Sigmoid colon (tissue), 6 donors: ENCODE measurements at regions not wholly inside any gene's neighbourhood (a gene's known extent, or its start where the extent isn't known, plus 50 kb on each side); places are given as distances from the start of the nearest gene placed in this dataset.

Experiments
- DNase-seq: peaks from one replicate; pipeline ENCODE4 v3.0.0-alpha.2; 2019
- H3K27ac ChIP-seq, 4 donors: fragments of 200-600 bp; sonication (generic); one replicate each; pipeline ENCODE4 v1.5.1; 2016 to 2019; ENCODE audit warnings: mild to moderate bottlenecking in 1 of 4
- H3K27me3 ChIP-seq, 3 donors: fragments of 200-600 bp; sonication (generic); one replicate each; pipeline ENCODE4 v1.5.1; 2019; ENCODE audit warnings: mild to moderate bottlenecking in 1 of 3
- H3K36me3 ChIP-seq, 4 donors: fragments of 200-600 bp; sonication (generic); one replicate each; pipeline ENCODE4 v1.5.1; 2016 to 2019
- H3K4me1 ChIP-seq, 4 donors: fragments of 200-600 bp; sonication (generic); one replicate each; pipeline ENCODE4 v1.5.1; 2017 to 2019
- H3K4me3 ChIP-seq, 4 donors: fragments of 200-600 bp; sonication (generic); one replicate each; pipeline ENCODE4 v1.5.1; 2017 to 2019; ENCODE audit warnings: mild to moderate bottlenecking in 2 of 4, moderate library complexity in 1 of 4
- H3K9me3 ChIP-seq, 4 donors: fragments of 200-600 bp in 3 of 4; sonication (generic) in 3 of 4; one replicate each; pipeline versions ENCODE4 v1.5.1 to v1.6.1; 2013 to 2019
- EP300 ChIP-seq, 4 donors: sonication (generic); formaldehyde crosslinking; IDR thresholded peaks; one replicate each; pipeline ENCODE4 v1.6.1; 2017; ENCODE audit warnings: antibody characterized with exemption in 4 of 4
- POLR2A ChIP-seq, 2 donors: fragments of 450-650 bp; IDR thresholded peaks; one replicate each; pipeline ENCODE4 v1.6.1; 2016; ENCODE audit warnings: antibody characterized with exemption in 2 of 2, mild to moderate bottlenecking in 2 of 2, moderate library complexity in 2 of 2
- POLR2AphosphoS5 ChIP-seq, 4 donors: sonication (generic); formaldehyde crosslinking; IDR thresholded peaks; one replicate each; pipeline ENCODE4 v1.6.1; 2017; ENCODE audit warnings: antibody characterized with exemption in 4 of 4
- WGBS, 2 donors: extraction: QIAGEN DNeasy Blood & Tissue Kit; methylation state at CpG; one replicate each; pipeline ENCODE4 v1.1.7; 2013; 5-methylcytosine and 5-hydroxymethylcytosine counted together
- intact Hi-C: fragments of 100-400 bp; cut with DNase I; formaldehyde crosslinking; loops from one replicate; pipeline ENCODE4 v1.15.1; 2023
- TF ChIP-seq, protein P1 (sequence below), 4 experiments: fragments of 450-650 bp in 3 of 4; fragments of 200-600 bp in 1 of 4; IDR thresholded peaks; one replicate each; pipeline ENCODE4 v1.5.1; 2016 to 2019; ENCODE audit warnings: antibody characterized with exemption in 4 of 4, mild to moderate bottlenecking in 3 of 4, moderate library complexity in 2 of 4
- donor health status: healthy with polysubstance abuse.
- donor health status: healthy.

DNA sequence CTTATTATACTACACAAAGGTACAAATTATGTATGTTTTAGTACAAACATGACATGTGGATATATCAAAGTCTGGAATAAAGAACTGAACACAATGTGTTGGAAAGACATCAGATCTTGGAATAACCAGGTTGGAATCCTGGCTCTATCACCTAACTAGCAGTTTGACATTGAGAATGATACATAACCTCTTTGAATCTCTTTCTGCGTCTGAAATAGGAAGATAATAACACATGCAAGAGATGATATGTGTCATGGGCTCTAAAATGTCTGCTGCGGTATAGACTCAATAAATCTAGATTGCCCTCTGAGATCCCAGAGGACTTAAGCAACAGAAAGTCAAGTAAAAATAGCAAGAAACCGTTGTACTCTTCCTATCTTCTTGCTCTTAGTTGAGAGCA is 66.8 kb upstream of the CCN2 start:
- H3K27ac ChIP-seq: no peak overlapping the region
- DNase-seq: no peak
- no peaks in the 10 kb centered on the region for H3K9me3 ChIP-seq
- 73 to 90% methylated on average over 3 of the region's 3 CpGs for WGBS, 2 donors
- H3K4me3 ChIP-seq: no peak overlapping the region
- intact Hi-C loops: no loop called here
- TF ChIP-seq POLR2AphosphoS5 (IDR thresholded peaks at IDR 0.05) (no peak), EP300 (IDR thresholded peaks at IDR 0.05) (no peak), POLR2A (IDR thresholded peaks at IDR 0.05) (no peak)
- TF ChIP-seq, protein P1, sequence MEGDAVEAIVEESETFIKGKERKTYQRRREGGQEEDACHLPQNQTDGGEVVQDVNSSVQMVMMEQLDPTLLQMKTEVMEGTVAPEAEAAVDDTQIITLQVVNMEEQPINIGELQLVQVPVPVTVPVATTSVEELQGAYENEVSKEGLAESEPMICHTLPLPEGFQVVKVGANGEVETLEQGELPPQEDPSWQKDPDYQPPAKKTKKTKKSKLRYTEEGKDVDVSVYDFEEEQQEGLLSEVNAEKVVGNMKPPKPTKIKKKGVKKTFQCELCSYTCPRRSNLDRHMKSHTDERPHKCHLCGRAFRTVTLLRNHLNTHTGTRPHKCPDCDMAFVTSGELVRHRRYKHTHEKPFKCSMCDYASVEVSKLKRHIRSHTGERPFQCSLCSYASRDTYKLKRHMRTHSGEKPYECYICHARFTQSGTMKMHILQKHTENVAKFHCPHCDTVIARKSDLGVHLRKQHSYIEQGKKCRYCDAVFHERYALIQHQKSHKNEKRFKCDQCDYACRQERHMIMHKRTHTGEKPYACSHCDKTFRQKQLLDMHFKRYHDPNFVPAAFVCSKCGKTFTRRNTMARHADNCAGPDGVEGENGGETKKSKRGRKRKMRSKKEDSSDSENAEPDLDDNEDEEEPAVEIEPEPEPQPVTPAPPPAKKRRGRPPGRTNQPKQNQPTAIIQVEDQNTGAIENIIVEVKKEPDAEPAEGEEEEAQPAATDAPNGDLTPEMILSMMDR (IDR thresholded peaks at IDR 0.05): no peak
- no peaks in the 10 kb centered on the region for H3K36me3 ChIP-seq
- peaks cover 0 to 38% (median 27%) of the 10 kb centered on the region in 4 donors for H3K4me1 ChIP-seq
- H3K27me3 ChIP-seq: no peaks in the 10 kb centered on the region

DNA sequence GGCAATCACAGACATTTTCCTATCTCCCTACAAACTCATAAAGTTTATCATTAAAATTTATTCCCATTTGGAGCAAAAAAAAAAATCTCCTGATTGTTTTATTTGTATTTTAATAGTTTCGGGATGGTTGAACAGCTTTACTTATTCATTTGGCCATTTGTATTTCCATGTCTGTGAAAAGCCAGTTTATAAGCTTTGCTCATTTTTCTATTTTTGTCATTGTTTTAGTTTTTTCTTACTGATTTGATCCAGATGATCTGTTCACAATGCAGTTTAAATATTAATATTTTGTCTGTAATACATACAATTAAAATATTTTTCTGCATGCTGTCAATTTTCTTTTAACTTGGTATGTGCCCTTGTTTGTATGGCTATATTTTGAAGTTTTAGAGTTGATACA is 65.2 kb upstream of the CCN2 start:
- 93 to 95% methylated on average over 1 of the region's 1 CpG for WGBS, 2 donors
- no peak for DNase-seq
- Histone ChIP-seq H3K27ac (no peak overlapping the region), H3K36me3 (no peaks in the 10 kb centered on the region), H3K27me3 (no peaks in the 10 kb centered on the region), H3K9me3 (no peaks in the 10 kb centered on the region), H3K4me3 (no peak overlapping the region), H3K4me1 (peaks cover 0 to 41% (median 19%) of the 10 kb centered on the region in 4 donors)
- TF ChIP-seq POLR2A (IDR thresholded peaks at IDR 0.05) (no peak), POLR2AphosphoS5 (IDR thresholded peaks at IDR 0.05) (no peak), EP300 (IDR thresholded peaks at IDR 0.05) (no peak)
- TF ChIP-seq, protein P1 (IDR thresholded peaks at IDR 0.05): no peak
- intact Hi-C loops: no loop called here

DNA sequence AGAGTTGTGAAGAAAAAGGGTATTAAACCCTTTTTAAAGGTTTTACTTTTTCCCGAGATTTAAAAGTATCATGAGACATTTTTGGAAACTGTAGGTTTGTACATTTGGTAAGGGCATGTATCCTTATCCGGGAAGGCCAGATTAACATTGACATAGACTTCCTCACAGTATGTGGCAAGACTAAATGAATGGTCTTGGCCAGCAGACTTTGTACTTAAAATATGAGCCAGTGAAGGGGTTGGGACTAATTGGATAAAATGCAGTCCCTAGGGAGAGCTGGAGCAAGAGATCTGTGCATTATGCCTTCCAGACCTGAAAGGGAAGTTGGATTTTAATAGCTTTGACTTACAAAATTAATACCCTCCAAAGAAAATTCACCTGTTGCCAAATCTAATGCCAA is 60.4 kb upstream of the CCN2 start:
- Histone ChIP-seq H3K4me3 (no peak overlapping the region), H3K27me3 (no peaks in the 10 kb centered on the region), H3K4me1 (peaks cover 0 to 28% (median 12%) of the 10 kb centered on the region in 4 donors), H3K9me3 (no peaks in the 10 kb centered on the region), H3K36me3 (no peaks in the 10 kb centered on the region), H3K27ac (peak overlapping the region in 3 of 4 donors; percentile 57 to 74 (median 61))
- intact Hi-C loops: loop anchor here (5.0 kb wide), 1 partner anchor 121 kb away; no protein-coding TSS in a partner anchor
- TF ChIP-seq POLR2AphosphoS5 (IDR thresholded peaks at IDR 0.05) (peak in 2 of 4 donors; percentile 36 to 45), POLR2A (IDR thresholded peaks at IDR 0.05) (no peak)
- WGBS, 2 donors: 76 to 84% methylated on average over 2 of the region's 2 CpGs
- no peak for DNase-seq

DNA sequence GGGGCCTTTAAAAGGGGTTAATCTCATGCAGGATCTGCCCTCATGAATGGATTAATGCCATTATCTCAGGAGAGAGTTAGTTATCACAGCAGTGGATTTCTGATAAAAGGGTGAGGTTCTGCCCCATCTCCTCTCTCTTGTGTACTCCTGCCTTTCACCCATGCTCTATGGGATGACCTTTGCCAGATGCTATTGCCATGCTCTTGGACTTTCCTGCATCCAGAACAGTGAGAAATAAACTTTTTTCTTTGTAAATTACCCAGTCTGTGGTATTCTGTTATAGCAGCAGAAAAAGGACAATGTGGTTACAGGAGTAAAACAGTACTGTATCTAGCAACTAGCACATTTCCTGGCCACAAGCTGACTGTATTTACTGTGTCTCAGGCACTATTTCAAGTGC is 58.0 kb upstream of the CCN2 start:
- Histone ChIP-seq H3K4me3 (no peak overlapping the region), H3K9me3 (no peaks in the 10 kb centered on the region), H3K4me1 (peaks cover 0 to 28% (median 12%) of the 10 kb centered on the region in 4 donors), H3K27me3 (no peaks in the 10 kb centered on the region), H3K36me3 (no peaks in the 10 kb centered on the region), H3K27ac (no peak overlapping the region)
- TF ChIP-seq EP300 (IDR thresholded peaks at IDR 0.05) (no peak), POLR2AphosphoS5 (IDR thresholded peaks at IDR 0.05) (no peak), POLR2A (IDR thresholded peaks at IDR 0.05) (no peak)
- TF ChIP-seq, protein P1 (IDR thresholded peaks at IDR 0.05): no peak
- intact Hi-C loops: no loop called here
- DNase-seq: no peak

DNA sequence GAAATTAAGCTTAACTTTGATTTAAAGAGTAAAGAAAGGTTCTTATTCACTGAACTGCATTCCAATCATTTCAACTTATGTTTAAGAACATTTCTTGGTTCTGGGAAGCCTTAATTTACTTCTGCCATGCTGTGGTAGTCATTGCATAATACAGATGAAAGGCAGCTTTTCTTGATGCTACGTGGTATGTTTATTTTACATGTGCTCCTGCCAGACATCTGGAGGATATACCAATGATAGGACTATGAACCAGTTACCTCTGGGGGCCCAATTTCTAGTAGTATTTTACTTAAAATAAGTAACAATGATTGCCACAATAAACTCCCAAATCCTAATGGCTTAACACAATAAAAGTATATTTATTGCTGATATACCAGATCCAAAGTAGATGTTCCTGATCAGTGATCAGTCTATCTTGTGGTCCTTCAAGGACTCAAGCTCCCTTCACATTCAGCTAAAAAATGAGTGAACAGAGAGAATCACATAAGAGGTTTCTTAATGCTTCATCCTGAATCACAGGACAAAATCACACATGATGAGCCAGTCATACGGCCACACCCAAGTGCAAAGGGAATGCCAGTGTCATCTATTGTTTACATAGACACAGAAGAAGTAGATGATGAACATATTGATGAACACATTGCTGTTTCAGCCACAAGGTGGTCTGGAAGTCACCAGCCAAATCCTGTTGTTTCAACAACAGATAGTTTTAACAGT is 56.5 kb upstream of the CCN2 start:
- Histone ChIP-seq H3K4me1 (peaks cover 0 to 27% (median 12%) of the 10 kb centered on the region in 4 donors), H3K9me3 (peaks cover 0 to 6% (median 0%) of the 10 kb centered on the region in 4 donors), H3K27ac (no peak overlapping the region), H3K27me3 (no peaks in the 10 kb centered on the region), H3K36me3 (no peaks in the 10 kb centered on the region), H3K4me3 (no peak overlapping the region)
- no peak for TF ChIP-seq POLR2AphosphoS5 (IDR thresholded peaks at IDR 0.05)
- no peak for TF ChIP-seq POLR2A (IDR thresholded peaks at IDR 0.05)
- TF ChIP-seq, protein P1 (IDR thresholded peaks at IDR 0.05): no peak
- no peak for TF ChIP-seq EP300 (IDR thresholded peaks at IDR 0.05)
- intact Hi-C loops: no loop called here
- WGBS, 2 donors: 82 to 88% methylated on average over 2 of the region's 2 CpGs
- DNase-seq: no peak
